Nucleus accumbens (tissue), 56 donors: ENCODE measurements at regions not wholly inside any gene's neighbourhood (a gene's known extent, or its start where the extent isn't known, plus 50 kb on each side); places are given as distances from the start of the nearest gene placed in this dataset.

Experiments
- DNase-seq, 56 donors: peaks; one replicate each; lab custom pipeline; 2025; lab: John Stamatoyannopoulos, UW

DNA sequence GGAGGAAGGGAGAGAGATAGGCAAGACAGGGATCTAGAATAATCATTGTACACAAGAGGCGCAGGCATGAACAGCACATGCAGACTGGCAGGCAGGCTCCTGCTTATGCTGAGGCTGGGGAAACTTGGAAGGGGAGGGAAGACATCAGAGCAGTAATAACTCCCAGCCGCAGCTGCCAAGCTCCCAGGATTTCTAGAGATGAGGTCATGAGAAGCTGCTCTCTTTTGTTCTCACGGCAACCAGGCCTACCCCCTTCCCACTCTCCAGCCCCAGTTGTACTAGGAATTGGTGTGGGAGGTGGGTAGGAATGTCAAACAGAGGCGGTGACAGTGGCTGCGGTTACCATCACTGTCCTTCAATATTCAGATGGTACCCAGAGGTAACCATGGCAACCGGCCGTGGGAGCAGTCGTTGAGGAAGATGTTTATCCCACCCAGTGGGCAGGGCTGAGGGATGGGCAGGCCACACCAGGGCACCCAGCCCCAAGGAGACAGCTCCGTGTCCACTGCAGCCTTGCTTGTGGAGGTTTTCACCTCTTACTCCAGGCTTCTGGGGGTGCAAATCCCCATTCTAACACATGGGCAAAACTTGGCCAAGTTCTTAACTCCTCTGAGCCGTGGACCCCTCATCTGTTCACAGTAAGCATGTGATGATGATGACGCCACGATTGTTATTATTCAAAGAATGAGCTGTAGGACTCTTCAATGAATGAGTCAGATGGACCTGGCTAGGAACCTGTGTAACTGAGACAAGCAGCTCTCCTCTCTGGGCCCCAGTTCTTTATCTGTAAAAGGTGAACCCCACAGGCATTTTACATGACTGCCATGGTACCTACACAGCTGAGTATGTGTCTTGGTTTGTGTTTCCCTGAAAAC, 360.8 kb upstream of the PROK2 start:
- peak in 40 of 56 donors; percentile 5 to 79 (median 39) for DNase-seq

DNA sequence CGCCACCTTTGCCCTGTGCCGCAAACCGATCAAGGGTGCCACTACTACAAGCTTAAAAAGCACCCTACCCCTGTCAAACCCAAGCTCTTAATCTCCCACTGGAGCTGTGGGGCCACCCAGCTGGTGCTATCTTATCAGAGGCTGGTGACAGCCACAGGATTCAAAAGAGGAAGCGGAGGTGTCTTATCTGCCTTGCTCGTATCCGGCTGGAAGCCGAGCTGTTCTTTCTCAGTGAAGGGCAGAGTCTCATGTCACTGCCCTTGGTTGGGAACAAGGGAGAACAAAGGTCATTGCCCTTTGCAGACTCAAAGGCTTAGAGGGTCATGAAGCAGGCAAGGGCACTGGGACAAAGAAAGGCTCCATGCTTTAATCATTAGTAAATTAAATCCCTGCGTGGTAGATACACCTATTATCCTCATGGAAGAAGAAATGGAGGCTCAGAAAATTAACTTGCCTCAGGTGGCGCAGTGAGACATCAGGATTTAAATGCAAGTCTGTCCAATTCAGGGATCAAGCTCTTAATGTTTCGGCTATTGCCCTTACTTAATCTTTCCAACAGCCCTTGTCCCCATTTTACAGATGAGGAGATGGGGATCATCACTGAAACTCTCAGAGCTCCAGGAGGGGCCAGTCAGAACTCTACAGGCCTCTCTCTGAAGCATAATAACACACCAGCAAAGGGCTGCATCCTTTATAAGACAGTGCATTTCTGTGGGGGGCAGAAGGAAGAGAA, 360.0 kb upstream of the PROK2 start:
- DNase-seq: no peak

DNA sequence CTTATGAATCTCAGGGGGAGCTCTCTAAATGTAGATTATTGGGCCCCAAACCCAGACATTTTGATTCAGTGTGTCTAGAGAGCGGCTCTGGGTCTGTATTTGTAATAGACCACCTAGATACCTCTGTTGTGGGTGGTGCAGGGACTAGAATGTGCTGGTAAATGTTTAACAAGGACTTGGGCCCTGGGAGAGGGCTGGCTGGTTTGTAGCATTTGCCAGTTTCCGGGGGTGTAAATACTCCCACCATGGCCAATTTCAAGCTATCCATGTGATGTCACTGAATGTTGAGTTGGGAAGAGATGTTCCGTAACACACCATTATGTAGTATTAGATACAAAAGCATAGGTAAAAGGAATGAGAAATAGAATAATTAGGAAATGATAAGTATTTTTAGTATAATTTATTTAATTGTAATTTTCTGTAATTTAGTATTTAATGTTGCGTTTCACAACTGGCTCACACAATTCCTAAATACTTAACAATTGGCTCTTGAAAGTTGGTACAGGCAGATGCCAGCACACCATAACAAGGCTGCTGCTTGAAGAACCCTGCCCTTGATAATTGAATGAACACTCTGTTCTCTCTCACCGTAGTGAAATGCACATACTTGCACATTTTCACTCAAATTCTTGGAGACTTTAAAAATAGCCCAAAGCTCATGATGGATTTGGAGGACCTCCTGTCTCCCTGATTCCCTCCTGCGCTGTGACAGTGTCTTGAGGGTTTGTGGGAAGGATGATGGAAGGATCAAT, 359.2 kb upstream of the PROK2 start:
- no peak for DNase-seq

DNA sequence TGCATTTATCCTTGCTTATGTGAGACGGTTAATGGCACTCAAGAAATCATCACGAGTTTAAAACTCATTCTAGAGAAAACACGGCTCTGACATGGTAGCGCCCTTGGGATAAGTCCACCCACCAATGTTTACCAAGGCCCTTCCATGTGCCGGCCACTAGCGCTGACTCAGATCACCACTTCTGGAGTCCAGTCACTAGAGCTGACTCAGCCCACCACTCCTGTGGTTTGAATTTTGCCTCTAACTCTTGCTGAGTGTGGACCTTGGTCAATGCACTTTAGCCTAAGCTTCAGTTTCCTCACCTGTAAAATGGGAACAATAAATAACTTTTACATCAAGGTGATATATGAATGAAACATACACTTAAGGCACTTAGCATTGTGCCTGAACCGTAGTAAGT, 358.4 kb upstream of the PROK2 start:
- DNase-seq: no peak

DNA sequence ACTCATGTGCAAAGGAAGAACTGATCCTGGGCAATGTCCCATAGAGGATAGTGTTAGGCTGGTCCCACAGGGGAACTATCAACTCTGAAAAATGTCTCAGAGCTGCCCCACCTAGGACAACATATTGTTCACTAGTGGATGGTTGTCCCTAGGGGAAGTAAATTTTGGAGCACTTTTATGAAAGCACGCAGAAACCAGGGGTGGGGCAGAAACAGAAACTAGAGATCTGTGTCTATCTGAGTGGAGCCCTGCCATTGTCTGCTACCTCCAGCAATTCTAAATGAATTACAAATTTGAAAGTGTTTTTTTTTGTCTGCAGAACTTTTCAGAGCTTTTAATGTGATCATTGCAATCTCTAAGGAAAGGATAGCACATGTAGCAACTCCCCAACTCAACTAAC, 357.1 kb upstream of the PROK2 start:
- DNase-seq: no peak

DNA sequence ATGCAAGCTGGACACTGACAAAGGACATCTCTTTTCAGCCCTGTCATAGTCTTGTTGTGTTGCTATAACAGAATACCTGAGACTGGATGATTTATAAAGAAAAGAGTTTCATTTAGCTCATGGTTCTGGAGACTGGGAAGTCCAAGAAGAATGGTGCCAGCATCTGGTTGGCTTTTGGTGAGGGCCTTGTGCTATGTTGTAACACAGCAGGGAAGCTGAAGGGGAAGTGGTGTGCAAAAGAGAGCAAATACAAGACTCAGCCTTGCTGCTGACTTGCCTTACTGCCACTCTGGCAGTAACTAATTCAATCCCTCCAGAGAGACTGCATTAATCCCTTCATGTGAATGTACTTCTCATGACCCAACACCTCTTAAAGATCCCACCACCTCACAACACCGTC, 356.3 kb upstream of the PROK2 start:
- no peak for DNase-seq

DNA sequence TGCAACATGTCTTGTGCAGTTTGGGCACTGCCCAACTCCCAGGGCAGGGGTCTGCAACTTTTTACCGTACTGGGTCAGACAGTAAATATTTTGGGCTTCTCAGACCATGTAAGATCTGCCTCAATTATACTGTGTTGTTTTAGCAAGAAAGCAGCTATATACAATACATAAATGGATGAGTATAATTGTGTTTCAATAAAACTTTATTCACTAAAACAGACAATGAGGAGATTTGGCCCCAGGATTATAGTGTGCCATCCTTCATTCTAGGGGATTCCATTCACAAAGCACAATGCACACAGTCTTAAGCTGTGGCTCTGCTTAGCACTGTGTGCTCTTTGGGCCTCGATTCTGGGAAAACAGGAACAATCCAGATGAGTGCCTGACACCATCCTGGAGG, 354.4 kb upstream of the PROK2 start:
- no peak for DNase-seq

DNA sequence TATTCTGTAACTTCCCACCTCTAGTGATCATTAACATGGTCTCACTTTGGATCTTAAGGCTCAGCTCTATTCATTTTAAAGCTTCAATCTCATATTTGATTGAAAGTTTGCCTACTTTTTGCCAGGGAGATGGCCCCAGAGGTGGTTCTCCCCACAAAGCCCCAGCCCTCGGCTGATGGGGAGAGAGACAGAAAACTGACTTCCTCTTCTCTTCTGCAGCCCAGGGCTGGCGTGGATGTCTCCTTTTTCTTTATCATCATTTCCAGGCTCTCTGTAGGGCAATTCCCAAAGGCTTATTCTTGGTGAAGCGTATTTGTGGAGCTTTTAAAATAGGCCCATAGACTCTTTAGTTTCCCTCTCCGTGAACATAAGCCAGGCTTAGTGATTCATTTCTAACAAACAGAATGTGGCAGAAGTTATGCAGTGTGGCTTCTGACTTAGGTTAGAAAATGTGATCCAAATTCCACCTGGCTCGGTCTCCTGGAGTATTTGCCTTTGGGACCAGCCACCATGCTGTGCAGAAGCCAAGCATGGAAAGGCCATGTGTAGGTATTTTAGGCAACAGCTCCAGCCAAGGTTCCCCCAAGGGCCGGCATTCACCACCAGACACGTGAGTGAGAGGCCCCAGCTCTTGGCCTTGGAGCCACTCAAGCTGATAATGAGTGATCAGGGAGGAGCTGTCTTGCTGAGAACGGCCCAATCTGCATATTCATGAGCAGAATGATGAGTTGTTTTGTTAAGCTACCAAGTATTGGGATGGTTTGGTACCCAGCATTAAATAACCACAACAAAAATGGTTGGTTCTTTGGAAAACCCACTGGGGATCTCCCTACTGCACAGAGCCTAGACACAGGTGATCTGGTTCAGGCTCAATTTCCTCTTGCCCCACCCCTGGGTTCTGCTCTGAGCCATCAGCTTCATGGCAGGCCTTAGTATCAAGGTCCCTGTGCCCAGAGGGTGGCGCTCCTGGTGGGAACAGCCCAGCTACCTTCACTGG, 353.2 kb upstream of the PROK2 start:
- no peak for DNase-seq

DNA sequence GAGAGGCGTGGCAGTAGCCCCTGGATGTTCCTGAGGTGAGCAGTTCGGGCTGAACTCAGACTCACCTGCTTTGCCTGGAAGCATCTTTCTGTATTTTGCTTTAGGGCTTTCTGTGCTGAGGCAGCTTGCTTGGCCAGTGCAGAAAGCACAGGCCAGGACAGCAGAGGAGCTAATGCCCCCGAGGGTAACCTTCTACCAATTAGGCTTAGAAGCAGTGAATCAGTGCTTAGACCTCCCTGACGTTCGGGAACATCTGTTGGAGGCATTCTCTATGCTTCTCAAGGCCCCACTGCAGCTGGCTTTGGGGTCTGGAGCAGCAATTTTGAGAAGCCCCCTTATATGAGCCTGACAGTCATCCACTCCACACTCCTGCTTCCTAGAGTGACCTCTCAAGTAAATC, 350.7 kb upstream of the PROK2 start:
- no peak for DNase-seq

DNA sequence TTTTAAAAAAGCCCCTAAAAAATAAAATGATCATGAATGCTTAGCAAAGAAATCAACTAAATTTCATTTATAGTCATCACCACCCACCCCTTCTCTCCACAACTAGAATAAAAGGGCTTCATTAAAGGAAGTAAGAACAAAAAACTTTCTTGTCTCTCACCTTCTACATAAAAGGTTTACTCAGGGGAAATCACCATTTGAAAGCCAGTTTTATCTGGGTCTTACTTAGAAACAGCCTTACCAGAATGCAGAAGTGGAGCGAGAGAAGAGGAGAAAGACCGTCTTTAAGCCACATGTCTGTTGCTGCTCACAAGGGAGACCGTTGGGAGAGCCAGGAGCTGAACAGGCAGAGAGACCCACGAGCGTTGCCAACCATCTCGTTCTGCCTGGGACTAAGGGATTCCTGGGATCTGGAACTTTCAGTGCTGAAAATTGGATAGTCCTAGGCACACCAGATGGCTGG, 350.1 kb upstream of the PROK2 start:
- DNase-seq: peak in 3 of 56 donors; percentile 6 to 29 (median 13)

DNA sequence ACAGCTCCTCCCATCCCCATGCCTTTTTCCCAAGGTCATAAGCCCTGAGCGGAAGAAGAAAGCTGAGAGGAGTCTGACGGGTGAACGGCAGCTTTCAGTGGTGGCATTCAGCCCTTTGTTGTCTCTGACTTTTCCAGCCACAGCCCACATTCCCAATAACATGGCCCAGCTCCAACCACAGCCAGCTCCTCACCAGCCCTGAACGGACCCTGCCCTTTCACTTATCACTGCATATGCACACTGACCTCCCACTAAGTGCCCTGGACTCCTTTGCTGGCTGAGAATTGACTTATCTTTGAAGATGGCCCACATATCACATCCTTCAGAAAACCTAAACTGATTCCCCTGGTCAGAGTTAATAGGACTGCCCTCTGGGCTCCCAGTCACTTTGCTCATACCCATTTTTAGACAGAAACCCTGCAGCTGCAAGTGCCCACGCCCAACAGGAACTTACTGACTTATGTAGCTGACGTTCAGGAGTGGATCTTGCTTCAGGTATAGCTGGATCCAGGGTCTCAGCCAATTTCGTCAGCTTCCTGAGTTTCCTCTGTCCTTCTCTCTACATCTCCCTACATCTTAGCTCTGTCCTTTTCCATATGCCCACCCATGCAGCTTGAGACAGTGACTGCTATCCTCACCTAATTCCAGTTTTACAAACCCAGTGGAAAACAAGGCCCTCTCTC, 348.5 kb upstream of the PROK2 start:
- DNase-seq: no peak

DNA sequence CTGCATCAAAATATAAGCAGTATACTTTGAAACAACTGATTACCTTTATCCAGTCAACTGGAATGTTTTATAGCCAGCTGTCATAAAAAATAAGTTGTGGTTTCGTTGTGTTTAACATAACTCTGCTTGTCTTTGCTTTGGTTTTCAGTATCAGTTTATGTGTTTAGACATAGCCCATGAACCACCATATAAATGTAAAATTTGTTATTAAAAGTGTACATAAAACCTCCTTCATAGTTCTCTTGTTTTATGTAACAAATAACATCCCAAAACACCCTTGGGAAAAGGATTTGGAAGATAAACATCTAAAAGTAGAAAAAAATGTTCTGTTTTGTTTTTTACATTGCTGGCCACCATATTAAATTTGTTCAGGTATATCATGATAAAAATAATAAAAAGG, 347.0 kb upstream of the PROK2 start:
- DNase-seq: no peak

DNA sequence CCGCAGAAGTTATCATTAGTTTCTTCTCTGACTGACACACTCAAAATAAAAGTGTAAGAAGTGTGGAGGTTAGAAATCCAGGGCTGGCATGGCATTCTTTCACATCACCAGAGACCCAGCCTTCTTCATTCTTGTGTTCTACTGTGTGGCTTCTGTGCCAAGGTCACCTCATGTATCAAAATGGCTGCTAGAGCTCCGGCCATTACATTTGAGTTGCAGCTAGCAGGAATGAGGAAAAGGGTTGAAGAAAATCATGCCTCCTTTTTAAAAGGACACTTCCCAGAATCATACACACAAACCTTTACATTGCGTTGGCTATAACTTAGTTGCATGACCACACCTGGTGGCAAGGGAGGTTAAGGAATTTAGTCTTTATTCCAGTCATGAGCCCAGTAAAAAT, 345.6 kb upstream of the PROK2 start:
- no peak for DNase-seq

DNA sequence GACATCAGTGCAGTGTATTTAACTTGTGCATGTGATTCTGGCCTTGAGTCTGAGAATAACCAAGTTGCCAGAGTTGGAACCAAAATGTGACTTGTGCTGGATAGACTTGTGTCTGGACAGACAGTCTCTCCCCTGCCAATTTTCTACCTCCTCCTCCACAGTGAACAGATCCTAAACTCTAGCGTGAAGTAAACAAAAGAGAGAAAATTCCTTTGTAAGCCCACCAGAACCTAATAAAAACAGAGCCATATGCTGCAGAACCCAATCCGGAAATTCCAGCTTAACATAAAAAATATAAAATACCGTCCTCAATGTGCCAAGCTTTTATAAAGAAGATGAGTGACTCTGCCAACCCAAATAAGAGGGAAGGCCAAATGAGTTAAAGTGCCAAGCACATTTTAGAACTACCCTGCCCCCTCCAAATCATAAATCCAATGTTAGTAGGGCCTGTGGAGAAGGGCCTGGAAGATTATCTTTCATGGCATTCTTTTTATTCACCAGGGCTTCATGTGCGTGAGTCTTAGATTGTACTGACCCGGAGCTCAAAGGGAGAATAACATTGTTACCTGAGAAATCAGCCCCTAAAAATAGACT, 344.6 kb upstream of the PROK2 start:
- no peak for DNase-seq

DNA sequence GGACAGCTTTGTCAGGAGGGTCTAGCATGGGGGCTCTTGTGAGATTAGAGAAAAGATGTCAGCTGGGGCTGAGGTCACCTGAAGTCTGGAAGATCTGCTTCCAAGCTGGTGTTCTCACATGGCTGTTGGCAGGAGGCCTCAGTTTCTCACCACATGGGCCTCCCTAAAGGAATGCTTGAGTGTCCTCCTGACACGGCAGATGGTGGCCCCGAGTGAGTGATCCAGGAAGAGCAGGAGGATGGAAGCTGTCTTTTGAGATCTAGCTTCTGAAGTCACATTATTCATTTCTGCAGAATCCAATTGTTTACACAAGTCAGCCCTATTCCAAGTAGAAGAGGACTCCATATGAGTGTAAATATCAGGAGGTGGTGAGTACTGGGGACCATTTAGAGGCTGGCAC, 344.0 kb upstream of the PROK2 start:
- no peak for DNase-seq

DNA sequence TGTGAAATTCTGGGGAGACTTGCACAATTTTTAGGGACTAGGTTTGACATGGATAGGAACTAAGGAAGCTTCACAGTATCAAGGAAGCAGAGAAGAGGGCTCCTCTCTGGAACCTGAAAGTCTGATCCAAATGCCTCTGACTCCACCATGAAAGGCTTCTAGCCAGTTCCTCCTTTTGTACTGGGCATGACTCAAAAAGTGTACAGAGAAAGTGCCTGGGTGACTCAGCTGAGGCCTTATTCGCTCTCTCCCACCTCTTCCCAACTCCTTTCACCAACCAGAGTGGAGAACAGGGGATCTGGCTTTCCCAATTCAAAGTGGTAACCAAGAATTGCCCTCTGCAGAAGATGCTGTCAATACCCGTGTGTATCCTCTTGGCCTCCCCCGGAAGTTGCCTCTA, 342.9 kb upstream of the PROK2 start:
- no peak for DNase-seq

DNA sequence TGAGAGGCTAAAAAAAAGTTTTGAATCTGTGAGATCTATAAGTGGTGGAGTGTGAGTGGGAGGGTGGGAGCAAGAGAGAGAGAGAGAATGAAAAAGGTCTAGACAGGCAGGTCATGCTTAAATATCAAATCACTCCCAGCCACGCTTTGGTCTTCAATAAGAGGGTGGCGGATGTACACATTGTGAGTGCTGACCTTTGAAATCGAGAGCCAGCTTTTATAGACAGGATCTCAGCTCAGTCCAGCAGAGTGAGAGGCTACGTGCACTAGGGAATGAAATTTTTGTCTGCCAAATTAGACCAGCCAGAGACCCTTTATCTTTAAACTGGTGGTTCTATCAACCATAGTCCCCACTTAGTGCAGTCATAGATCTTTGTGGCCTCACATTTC, 342.3 kb upstream of the PROK2 start:
- DNase-seq: no peak

DNA sequence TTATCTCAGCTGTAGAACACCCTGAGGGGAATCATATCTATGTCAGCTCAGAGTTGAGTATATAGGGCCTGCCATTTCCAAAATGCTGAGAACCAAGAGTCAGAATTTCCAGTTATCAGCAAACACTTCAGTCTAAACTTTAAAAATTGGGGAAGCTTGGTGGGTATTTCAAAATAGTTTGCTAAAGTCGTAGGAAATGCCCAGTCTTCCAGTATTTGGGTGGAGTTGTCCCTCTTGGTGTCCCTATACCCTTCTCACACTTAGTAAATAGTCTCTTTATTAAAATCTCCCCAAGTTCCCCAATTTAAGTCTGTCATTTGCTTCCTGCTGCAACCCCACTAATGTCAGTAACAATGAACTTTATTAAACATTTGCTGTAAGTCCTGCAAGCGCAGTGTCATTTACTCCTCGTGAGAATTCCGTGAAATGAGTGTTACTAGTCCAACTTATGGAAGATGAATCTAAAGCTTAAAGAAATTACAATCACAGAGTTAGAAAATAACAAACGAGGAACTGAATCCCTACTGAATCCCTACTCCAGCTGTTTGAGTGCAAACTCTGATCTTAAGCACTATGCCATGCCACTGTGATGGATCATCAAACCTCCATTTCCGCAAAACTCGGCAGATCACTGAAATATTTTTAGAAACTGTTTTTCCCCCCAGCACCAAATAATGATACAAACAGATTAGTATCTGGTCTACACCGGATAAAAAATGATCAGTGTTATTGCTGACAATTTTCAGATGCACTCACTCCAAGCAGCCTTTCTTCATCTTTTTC, 341.7 kb upstream of the PROK2 start:
- DNase-seq: no peak
